ENCODE measurements at regions not wholly inside any gene's neighbourhood (a gene's known extent, or its start where the extent isn't known, plus 50 kb on each side); places are given as distances from the start of the nearest gene placed in this dataset.

- Histone ChIP-seq H3K27me3 (no peaks in the 10 kb centered on the region), H3K4me3 (no peak overlapping the region), H3K9me3 (no peaks in the 10 kb centered on the region), H3K36me3 (no peaks in the 10 kb centered on the region), H3K27ac (no peak overlapping the region), H3K4me1 (no peaks in the 10 kb centered on the region)
- TF ChIP-seq CTCF (IDR thresholded peaks at IDR 0.05), result no peak
- intact Hi-C loops (cut with DNase I), result no loop called here
- no peak for DNase-seq
- no peak for ATAC-seq
Measured at GRCh38 chr16:72552654-72553053, 380.7 kb upstream of the PMFBP1 start.

- H3K4me3 ChIP-seq, result no peak overlapping the region
- intact Hi-C loops (cut with DNase I), result no loop called here
- TF ChIP-seq CTCF (IDR thresholded peaks at IDR 0.05), result no peak
Measured at GRCh38 chr16:72551649-72552048, 379.7 kb upstream of the PMFBP1 start.

DNA sequence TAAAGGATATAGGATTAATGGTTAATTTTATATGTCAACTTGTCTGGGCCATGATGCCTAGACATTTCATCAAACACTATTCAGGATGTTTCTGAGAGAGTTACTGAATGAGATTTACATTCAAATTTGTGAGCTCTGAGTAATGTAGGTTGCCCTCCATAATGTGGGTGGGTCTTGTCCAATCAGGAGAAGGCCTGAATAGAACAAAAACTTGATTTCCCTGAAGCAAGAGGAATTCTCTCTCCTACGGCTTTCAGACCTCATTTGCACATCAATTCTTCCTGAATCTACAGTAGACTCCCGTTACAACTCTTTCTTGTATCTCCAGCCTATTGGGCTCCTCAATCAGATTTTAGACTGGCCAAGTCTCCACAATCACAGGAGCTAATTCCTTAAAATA is 377.9 kb upstream of the PMFBP1 start:
- H3K27me3 ChIP-seq, result no peaks in the 10 kb centered on the region
- H3K36me3 ChIP-seq, result no peaks in the 10 kb centered on the region
- TF ChIP-seq CTCF (IDR thresholded peaks at IDR 0.05), result no peak
- H3K9me3 ChIP-seq, result no peaks in the 10 kb centered on the region
- no peak for DNase-seq
- H3K27ac ChIP-seq, result no peak overlapping the region
- no peaks in the 10 kb centered on the region for H3K4me1 ChIP-seq
- intact Hi-C loops (cut with DNase I), result no loop called here
- ATAC-seq, result no peak
- H3K4me3 ChIP-seq, result no peak overlapping the region

More at GRCh38 chr16:72551649-72552048, 379.7 kb upstream of the PMFBP1 start:
- Histone ChIP-seq H3K4me1 (no peaks in the 10 kb centered on the region), H3K9me3 (no peaks in the 10 kb centered on the region), H3K27me3 (no peaks in the 10 kb centered on the region), H3K36me3 (no peaks in the 10 kb centered on the region), H3K27ac (no peak overlapping the region)
- DNase-seq (no peak), ATAC-seq (no peak)

DNA sequence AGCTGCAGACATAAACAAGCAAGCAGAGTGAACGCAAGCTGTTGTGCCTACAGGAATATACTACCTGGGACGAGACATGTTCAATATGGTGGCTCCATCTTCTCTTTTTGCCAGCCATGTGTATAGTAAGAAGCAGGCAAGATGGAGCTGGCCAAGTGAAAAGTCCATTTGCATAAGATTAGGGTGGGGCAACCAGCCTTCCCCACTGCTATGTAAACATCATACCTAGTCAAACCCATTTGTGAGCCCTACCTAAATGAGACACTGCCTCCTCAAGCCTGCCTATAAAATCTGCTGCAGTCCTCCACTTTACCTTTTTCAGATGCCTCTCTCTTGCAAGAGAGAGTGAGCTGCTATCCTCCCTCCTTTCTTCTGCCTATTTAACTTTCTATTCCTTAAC is 370.1 kb upstream of the PMFBP1 start:
- Histone ChIP-seq H3K27ac (no peak overlapping the region), H3K27me3 (no peaks in the 10 kb centered on the region), H3K4me3 (no peak overlapping the region), H3K9me3 (no peaks in the 10 kb centered on the region), H3K36me3 (no peaks in the 10 kb centered on the region), H3K4me1 (no peaks in the 10 kb centered on the region)
- DNase-seq (no peak), ATAC-seq (no peak)
- intact Hi-C loops (cut with DNase I), result no loop called here
- TF ChIP-seq CTCF (IDR thresholded peaks at IDR 0.05), result no peak

GRCh38 chr16:72537664-72538063 is 365.7 kb upstream of the PMFBP1 start:
- Histone ChIP-seq H3K27me3 (no peaks in the 10 kb centered on the region), H3K27ac (no peak overlapping the region), H3K36me3 (no peaks in the 10 kb centered on the region), H3K4me3 (no peak overlapping the region), H3K4me1 (no peaks in the 10 kb centered on the region), H3K9me3 (no peaks in the 10 kb centered on the region)
- no peak for TF ChIP-seq CTCF (IDR thresholded peaks at IDR 0.05)
- ATAC-seq (no peak), DNase-seq (no peak)
- intact Hi-C loops (cut with DNase I), result no loop called here

DNA sequence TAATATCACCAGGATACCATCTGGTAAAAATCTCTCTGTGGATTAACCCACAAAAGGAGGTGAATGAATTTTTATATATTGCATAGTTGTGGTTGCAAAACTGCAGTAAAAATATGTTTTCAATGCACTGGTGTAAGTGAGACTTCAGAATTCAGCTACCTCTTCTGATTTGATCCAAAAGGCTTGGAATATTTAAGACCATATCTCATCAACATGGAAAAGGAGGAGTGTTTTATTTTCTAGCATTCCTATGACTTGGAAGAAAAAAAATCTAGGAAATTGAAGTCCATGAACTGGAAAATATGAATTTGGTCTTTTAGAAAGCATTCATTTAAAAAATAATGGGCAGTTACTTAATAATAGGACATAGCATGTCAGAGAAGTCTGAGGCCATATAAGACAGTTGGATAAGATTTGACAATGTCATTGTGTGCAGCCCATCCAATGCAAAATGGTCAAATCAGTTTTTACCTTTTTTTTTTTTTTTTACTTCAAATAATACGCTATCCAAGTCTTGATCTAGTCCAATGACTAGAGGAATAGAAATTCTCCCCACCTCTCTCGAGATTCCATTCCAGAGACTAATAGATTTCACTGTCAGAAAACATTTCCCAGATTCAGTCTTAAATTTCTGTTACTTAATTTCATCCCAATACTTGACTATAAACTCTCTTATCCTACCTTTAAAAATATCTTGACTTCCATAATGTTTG is 364.9 kb upstream of the PMFBP1 start:
- no peak overlapping the region for H3K4me3 ChIP-seq
- intact Hi-C loops (cut with DNase I), result no loop called here

More for the DNA sequence above, 364.9 kb upstream of the PMFBP1 start:
- H3K4me1 ChIP-seq, result no peaks in the 10 kb centered on the region
- no peak for TF ChIP-seq CTCF (IDR thresholded peaks at IDR 0.05)
- no peaks in the 10 kb centered on the region for H3K9me3 ChIP-seq
- DNase-seq (no peak), ATAC-seq (no peak)
- H3K27ac ChIP-seq, result no peak overlapping the region
- no peaks in the 10 kb centered on the region for H3K27me3 ChIP-seq
- no peaks in the 10 kb centered on the region for H3K36me3 ChIP-seq
